T-helper 1 cell (primary cell): ENCODE measurements at regions not wholly inside any gene's neighbourhood (a gene's known extent, or its start where the extent isn't known, plus 50 kb on each side); places are given as distances from the start of the nearest gene placed in this dataset.
"Not testable (repeated sequence)": the region's sequence is repeated elsewhere in the genome, so short reads cannot be mapped to it uniquely, and the experiment has no call there.

ENCODE experiments used
- DNase-seq, 5 donors: peaks; one replicate each; pipeline ENCODE4 v3.0.0-alpha.2; 2012 to 2020

DNA sequence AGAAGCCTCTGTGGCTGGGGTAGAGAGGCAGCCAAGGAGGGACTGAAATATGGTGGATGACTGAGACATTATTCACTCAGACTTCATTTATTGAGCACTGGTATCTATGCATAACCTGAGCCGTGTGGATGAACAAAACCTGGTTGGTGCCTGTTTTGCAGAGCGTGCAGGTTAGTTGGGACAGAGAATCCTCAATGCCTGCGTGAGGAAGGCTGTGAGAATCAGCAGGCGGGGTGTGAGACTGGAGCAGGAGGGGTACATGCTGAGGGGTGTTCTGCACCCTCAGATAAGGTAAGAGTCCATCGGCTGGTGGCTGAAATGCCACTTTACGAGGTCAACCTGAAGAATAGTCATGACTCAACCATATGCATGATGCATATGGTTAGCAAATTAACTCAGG, 271.6 kb downstream of the MED10 start:
- no peak for DNase-seq

DNA sequence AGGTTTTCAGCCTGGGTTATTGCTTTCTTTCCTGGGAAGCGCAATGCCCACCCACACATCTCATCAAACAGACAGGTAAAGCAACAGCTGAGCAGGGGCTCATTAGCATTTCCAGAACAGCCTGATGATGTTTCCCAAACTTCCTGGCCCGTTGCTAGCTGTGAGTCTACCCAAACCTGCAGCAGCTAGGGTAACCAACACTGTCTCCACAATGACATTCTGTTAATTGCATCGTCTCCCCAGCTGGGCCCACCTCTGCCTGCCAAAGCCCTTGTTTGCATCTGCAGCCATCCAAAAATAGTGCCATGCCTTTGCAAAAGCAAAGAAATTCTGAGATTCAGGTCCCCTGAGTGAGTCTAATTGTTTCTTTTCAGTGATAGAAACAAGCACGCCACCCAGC, 273.0 kb downstream of the MED10 start:
- DNase-seq: no peak

DNA sequence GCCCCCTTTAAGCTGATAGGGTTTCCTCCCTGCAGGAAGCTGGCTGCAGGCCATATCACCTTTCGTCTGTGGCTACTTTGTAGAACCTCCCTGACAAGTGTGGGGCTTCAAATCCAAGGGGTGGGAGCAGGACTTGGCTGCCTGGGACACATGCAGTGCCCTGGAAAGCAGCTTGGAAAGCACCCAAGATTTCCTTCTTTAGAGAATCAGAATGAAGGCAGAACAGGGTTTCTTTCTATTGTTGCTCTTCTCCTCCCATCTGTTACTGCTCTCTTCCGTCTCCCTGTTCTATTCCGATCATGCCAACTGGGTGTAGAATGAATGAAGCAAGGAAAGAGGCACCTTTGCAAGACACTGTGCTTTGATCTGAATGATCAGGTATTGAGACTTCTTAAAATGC, 282.2 kb downstream of the MED10 start:
- no peak for DNase-seq

DNA sequence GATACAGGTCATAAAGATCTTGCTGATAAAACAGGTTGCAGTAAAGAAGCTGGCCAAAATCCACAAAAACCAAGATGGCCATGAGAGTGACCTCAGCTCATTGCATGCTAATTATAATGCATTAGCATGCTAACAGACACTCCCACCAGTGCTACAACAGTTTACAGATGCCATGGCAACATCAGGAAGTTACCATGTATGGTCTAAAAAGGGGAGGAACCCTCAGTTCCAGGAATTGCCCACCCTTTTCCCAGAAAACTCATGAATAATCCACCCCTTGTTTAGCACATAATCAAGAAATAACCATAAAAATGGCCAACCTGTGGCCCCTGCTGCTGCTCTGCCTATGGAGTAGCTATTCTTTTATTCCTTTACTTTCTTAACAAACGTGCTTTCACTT, 284.2 kb downstream of the MED10 start:
- not testable (repeated sequence) for DNase-seq

DNA sequence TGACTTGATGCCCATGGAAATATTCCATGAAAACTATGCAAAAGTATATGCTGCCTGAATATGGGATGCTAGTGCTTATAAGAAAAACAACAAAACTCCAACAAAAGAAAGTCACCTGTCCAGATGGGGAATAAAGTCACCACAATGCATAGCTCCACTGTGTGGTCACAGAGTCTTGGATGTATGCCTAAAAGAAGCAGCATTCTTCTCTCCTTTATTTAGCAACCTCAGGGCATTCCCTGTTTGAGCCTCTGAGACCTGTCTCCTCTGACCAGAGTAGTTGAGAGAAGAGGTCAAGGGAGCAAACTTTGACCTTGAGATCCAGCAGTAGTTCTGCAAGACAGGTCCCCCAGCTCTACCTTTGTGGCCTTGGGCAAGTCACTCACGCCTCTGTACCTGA, 287.5 kb downstream of the MED10 start:
- DNase-seq: no peak

DNA sequence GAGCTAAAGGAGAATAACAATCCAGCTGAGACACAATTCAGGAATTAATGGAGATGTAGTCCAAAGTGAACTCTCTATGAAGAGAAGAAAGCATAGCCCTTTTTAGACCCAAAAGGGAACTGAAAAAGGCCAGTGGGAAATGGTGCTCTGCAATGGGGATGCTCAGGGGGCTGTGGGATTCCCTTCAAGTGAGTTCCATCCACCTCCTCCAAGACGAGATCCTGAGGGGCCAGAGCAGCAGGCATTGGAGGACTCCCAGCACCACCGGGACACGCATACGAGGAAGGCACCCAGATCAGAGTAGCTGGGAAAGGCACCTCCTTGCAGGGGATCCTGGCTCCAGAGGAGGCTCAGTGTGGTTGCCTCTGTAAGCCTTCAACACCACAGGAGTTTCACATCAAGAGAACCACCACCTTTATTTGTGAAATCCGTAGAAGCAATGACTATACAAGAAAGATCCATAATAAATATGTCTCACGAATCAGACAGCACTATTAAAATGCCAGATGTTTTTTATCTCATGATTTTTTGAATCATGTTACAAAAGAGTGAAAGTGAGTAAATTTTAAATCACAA, 288.2 kb downstream of the MED10 start:
- no peak for DNase-seq

DNA sequence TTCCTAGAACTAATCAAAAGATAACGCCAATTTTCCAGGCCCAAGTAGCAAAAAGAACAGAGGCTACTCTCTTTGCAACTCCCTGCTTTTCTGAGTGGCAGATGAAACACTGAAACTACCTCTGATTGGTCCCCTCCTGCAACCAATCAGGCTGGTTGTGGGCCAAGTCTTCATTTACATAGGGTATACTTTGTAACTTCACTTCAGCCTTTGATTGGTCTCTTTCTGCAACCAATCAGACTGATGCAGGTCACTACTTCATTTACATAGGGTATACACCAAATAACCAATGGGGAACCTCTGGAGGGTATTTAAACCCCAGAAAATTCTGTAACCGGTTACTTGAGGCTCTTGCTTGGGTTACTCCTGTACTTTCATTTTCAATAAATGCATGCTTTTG, 289.6 kb downstream of the MED10 start:
- no peak for DNase-seq

DNA sequence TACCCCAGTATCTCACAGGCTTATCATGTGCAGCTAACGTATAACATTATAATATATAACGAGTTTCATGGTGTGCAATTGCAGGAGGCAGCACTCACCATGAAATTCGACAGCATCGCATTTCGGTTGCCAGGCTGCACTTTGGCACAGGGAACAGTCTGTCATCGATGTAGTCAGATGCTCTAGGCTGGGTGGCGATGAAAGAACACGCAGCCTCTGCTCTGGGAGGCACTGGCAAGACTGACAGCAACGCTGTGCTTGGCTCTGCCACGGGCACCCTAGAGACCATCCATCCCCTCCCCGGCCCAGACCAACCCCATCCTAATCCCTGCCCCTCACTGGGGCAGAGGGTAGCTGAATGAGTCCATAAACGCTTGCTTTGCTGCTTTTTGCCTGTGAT, 290.8 kb downstream of the MED10 start:
- DNase-seq: no peak

DNA sequence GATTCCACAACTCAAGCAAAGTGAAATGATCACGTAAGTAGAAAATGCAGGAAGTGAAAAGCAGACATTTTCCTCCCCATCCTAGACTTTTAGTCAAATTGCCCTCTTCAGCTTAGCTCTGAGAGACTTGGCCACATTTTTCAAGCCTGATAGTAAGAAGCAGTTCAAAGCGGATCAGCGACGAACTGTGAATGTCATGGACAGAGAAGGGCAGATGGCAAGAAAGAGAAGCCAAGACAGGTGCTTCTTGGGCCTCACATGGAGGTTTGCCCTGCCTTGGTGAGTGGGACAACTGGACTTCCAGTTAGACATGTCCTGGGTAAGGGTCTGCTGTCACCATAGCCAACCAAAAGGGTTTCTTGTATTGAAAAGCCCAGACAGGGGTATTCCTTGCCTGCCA, 291.5 kb downstream of the MED10 start:
- DNase-seq: no peak

DNA sequence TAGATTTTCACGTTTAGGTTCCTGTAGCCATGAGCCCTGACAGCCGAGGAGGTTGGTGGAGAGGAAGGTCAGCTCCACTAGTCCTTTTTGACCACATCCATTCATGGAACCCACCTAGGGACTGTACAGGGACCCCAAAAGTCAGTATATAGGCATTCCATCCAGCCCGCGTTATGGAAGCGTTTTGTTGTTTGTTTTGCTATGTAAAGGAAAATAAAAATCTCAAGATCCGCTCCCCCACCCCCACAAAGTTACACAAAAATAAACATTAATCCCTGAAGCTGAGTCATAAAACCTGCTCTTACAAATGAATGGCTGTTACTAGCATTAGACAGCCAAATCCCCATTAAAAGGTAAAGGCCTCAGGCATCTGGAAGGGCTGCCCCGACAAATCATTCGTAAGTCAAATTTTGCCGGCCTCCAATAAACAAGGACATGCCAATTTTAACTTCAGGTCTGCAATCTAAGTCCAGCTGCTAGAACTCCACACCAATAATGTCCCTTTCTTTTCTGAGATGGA, 292.9 kb downstream of the MED10 start:
- DNase-seq: no peak

DNA sequence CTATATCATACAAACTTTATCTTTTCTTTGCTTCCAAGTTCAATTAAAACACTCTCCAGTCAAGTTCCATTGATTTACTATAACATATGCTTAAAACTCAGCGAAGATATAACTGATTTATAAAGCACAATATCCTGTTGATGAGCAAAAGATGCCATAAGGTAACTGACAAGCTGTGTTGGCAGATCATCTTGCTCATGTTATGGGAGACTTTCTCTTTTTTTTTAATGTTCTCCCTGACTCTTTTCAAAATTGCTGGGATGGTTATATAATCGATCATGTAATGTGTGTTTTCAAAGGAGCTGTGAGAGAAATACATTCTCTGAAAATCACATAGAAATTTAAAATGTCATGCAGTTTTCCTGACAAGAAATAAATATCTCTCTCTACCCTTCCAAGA, 293.5 kb downstream of the MED10 start:
- DNase-seq: no peak

DNA sequence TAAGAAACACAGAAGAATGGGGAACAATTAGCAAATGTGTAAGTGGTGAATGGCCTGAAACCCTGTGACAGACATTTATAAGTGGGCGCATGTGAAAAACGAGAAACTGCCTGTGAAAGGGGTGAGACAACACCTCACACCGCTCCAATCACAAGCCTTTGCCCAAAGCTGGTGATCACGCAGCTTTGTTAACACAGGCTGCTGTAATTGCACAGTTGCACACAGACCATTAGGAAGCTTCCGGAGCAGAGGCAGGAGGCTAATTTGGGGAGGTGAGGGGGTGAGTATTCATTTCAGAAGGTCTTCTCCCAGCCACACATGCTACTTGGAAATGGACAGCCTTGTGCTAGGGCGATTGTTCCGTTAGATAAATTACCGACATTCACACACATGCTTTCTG, 294.0 kb downstream of the MED10 start:
- DNase-seq: no peak

DNA sequence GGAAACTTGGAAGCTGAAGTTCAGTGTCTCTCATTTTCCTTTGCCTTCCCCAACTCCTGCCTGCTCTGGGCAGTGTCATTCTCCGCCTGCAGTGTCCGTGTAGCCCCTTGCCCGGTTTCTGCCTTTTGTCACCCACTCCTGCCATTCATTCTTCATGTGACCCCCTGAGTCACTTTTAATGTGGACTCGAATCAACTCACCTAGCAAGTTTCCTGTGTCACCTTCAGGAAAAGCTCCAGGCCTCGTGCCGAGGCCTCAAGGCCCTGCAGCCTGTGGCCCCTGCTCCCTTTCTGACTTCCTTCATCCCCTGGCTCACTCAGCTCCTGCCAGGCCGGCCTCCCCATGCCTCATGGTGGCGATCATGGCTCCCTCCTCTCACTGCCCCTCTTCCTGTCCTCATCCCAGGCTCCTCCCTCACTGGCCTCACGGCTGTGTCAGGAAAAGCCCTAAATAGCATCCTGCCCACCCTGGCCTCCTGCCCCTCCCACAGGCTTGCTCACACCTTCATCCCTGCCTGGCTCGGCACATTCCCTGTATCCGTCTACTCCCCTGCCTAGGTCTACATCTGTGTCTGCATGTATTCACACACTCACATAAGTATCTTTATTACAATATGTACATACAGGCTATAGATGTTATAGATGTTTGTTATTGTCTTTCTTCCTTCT, 294.9 kb downstream of the MED10 start:
- no peak for DNase-seq

DNA sequence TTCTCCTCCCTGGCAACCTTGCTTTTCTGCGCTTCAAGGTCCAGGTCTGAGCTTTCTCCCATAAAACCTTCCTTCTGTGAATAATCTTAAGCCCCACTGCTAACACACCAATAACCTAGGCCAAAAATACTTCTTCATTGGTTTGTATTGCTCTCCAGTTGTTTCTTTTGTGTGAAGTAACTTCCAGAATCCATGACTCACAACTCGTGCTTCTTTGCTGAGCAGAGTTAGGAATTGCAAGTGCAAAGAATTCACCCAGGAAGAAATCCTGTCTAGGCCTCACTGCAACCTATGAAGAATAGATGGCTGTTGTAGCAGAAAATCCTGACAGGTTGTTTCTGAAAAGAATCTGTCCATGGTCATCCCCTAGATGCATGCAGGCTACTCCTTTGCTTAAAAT, 295.7 kb downstream of the MED10 start:
- DNase-seq: no peak

DNA sequence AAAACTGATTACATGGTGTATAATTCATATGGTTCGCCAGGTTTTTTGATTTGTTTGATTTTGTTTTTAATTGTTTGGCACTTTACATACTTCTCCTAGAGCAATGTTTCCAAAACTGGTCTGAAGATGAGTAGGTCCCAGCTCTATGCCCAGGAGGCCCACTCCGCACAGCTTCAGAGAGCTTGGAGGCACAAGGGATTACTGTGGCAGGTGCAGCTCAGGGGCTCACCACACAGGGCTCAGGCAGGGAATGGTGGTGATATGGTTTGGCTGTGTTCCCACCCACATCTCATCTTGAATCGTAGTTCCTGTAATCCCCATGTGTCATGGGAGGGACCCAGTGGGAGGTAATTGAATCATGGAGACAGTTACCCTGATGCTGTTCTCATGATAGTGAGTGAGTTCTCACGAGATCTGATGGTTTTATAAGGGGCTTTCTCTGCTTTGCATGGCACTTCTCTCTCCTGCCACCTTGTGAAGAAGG, 296.6 kb downstream of the MED10 start:
- DNase-seq: no peak

DNA sequence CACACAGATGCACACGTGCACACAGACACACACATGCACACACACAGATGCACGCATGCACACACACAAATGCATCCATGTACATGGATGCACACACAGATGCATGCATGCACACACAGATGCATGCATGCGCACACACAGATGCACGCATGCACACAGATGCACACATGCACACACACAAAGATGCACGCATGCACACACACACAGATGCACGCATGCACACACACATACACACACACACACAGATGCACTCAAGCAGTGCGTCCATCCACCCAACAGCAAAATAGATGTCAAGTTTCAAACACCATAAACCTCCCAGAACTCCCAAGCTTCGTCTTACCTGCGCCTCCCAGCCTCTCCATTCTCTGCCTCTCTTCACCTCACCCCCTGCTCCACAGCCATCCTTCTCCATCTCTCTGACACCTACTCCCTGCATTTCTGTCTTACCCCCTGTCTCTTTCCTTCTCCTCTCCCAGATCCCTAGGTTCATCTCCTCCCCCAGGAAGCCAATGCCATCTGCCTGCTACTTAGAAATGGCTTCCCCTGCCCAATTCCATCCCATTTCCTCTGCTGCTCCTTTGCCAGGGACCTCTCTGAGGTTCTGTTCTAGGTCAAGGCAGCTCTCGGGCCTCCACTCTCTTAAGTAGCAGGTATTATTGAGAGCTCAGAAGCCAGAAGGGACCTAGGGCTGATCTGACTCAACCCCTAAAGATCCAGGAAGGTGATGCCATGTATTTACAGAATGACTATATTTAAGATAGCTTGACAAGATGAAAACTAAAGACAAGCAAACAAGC, 297.2 kb downstream of the MED10 start:
- DNase-seq: no peak

DNA sequence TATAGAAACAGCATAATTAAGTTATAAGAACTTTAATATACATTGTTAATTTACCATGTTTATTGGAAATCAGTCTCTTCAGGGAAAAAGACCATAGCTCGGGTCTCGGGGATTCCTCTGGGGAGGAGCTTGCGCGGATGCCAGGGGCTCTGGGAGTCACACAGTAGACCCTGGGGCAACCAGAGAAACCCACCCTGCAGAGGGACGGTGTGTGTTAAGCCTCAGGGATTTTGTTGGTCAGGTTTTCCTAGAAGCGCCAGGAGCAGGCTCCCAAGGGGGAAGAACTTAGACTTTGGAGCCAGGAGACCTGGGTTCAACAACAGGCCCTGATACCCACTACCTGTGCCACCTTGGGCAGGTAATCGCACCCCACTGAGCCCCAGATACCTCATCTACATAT, 297.9 kb downstream of the MED10 start:
- no peak for DNase-seq

DNA sequence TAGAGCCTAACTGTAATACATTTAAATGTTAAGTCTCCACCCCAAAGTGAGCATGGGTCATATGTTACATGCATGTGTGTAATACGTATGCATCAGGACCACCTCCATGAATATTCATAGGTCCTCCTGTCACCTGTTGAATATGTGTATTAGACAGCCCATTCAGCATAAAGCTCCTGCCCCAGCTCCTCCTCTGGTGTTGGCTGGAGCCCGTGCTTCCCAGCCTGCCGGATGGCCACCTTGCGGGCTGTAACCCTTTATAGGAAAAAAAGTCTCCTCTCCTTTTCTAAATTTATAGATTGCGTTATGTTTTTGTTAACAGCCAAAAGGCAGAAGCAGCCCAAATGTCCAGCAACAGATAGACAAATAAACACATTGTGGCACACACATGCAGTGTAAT, 299.5 kb downstream of the MED10 start:
- DNase-seq: no peak

DNA sequence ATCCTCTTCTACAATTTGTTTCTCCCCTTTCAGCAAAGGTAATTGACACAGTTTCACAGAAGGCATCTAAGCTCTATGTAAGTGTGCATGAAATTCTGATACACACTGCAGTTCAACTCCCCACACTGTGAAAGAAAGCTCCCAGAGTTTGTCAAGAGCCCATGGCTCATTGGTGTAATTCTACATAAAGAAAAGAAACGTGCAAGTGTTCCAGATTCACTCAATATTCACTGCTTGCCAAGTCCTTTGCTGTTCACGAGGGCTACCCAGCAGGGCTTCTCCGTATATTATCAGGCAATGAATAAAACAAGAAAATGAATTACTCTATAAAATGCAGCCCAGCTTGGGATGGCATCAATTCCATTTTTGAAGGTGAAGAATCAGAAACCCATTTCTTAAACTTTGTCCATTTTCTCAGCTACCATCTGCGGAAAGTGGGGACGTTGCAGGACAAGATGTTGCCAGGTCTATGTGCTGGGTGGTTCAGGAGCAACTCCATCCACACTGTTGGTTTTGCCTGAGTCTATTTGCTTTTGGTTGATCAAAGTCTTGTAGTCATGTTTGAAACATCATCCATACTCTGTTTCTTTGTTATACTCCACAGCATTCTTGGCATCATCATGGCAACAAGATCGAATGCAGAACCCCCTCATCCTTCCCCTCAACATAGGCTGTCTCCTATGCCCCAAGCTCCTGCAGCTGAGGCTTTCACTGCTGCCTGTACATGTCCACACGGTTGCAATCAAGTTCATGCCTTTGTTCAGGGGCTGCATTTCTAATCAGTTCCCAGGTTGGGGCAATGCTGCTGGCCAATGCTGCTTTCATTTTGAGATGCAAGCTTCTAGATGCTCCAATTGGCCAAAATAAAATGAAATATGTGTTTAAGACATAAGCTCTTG, 301.8 kb downstream of the MED10 start:
- no peak for DNase-seq

DNA sequence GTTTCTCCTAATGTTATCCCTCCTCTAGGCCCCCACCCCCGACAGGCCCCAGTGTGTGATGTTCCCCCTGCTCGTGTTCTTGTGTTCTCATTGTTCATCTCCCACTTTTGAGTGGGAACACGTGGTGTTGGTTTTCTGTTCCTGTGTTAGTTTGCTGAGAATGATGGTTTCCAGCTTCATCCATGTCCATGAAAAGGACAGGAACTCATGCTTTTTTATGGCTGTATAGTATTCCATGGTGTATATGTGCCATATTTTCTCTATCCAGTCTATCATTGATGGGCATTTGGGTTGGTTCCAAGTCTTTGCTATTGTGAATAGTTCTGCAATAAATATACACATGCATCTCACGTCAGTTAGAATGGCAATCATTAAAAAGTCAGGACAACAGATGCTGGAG, 305.9 kb downstream of the MED10 start:
- not testable (repeated sequence) for DNase-seq

DNA sequence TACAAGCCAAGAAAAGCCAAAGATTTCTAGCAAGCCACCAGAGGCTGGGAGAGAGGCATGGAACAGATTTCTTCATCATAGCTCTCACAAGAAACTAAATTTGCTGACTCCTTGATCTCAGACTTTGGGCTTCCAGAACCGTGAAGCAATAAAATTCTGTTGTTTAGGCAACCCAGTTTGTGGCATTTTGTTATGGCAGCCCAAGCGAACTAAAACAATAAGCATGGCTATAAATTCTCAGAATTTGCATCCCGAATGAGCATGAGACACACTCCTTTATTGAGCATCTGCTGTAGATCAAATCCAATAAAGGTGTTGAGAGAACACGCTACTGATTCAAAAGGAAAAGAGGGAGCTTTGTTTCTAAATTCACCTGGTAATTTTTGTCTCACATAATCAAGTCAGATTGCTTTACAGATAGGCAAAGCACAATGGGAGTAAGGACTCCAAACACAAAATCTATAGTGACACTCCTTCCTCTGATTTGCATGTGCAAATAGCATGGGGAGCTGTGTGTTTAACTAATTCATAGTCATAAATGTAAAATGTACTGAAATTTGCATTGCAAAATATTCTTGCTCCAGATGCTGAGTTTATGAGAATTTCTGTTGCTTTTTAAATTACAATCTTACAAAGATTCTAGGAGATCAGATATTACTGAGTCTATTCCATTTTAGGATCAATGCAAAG, 308.7 kb downstream of the MED10 start:
- no peak for DNase-seq

DNA sequence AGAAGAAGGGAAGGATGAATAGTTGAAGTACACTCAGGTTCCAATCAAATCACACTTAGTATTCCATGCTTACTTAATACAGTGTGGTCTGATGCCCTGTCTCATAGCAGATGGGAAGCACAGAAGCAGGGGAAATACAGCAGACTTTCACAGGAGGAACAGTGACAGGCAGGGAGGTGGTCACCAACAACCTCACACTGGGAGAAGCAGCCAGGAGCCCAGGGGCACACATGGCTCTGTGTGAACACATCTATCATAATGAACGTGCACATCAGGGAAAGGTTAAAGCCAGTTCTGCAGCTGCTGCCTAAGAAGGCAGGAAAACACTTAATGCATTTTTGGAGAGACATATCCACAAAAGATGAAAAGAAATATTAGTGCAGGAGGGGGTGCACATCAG, 312.3 kb downstream of the MED10 start:
- no peak for DNase-seq
